ENCODE measurements at regions not wholly inside any gene's neighbourhood (a gene's known extent, or its start where the extent isn't known, plus 50 kb on each side); places are given as distances from the start of the nearest gene placed in this dataset.
"Not testable (repeated sequence)": the region's sequence is repeated elsewhere in the genome, so short reads cannot be mapped to it uniquely, and the experiment has no call there.

GRCh38 chr4:74505355-74505978 is 60.5 kb downstream of the AREG start:
- not testable (repeated sequence) for ATAC-seq (ENCODE audit: insufficient number of reproducible peaks, low FRiP score, low read depth); H3K27ac ChIP-seq; H3K27me3 ChIP-seq (replicated peaks; ENCODE audit: insufficient read depth); H3K36me3 ChIP-seq; H3K9me3 ChIP-seq; DNase-seq (ENCODE audit: low spot score); H3K4me1 ChIP-seq (ENCODE audit: control insufficient read depth in 1 of 2, low read depth in 2 of 2); H3K4me3 ChIP-seq

DNA sequence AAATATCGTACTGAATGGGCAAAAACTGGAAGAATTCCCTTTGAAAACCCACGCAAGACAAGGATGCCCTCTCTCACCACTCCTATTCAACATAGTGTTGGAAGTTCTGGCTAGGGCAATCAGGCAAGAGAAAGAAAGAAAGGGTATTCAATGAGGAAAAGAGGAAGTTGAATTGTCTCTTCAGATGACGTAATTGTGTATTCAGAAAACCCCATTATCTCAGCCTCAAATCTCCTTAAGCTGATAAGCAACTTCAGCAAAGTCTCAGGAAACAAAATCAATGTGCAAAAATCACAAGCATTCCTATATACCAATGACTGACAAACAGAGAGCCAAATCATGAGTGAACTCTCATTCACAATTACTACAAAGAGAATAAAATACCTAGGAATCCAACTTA is 64.4 kb downstream of the AREG start:
- H3K9me3 ChIP-seq; H3K36me3 ChIP-seq; H3K4me3 ChIP-seq; H3K27ac ChIP-seq; ATAC-seq (ENCODE audit: insufficient number of reproducible peaks, low FRiP score, low read depth); DNase-seq (ENCODE audit: low spot score); H3K4me1 ChIP-seq (ENCODE audit: control insufficient read depth in 1 of 2, low read depth in 2 of 2); H3K27me3 ChIP-seq (replicated peaks; ENCODE audit: insufficient read depth): not testable (repeated sequence)

DNA sequence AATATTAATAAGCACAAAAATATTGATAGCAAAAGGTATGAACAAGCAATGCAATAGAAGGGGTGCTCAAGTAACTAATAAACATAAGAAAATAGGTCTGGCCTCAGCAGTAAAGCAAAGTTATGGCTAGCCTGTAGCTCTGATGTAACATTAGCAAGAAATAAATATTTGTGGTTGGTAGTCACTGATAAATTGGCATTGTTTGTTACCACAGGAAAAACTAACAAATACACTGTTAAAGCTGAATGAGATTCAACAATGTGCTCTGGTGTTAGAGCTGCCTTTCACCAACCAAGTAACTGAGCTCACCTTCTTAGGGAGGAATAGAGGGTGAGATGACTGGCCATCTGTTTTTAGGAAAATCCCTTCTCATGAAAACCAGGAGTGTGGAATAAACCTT is 71.4 kb downstream of the AREG start:
- no peak for DNase-seq (ENCODE audit: low spot score)
- Histone ChIP-seq H3K27me3 (replicated peaks; ENCODE audit: insufficient read depth) (no peaks in the 10 kb centered on the region), H3K4me1 (ENCODE audit: control insufficient read depth in 1 of 2, low read depth in 2 of 2) (no peaks in the 10 kb centered on the region), H3K36me3 (no peaks in the 10 kb centered on the region), H3K27ac (no peak overlapping the region), H3K9me3 (no peaks in the 10 kb centered on the region), H3K4me3 (no peak overlapping the region)
- TF ChIP-seq CTCF (IDR thresholded peaks at IDR 0.05): no peak
- no peak for ATAC-seq (ENCODE audit: insufficient number of reproducible peaks, low FRiP score, low read depth)

DNA sequence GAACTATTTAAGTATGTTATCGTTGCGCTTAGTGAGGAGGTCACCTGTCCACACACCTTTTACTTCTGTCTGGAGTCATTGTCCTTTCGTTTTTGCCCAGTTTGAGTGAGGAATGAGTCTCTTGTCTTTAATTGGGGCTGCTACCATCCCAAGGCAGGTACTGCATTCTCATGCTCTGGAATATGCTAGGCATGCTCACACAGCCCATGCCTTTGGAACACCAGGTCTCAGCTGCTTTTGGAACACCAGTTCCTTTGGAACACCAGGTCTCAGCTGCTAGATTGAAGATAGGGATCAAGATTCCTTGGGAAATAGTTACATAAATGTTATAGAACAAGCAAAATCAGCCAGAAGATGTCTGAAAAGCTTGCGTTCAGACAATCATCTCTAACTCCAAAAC is 73.1 kb downstream of the AREG start:
- Histone ChIP-seq H3K4me1 (ENCODE audit: control insufficient read depth in 1 of 2, low read depth in 2 of 2) (no peaks in the 10 kb centered on the region), H3K27ac (no peak overlapping the region), H3K9me3 (no peaks in the 10 kb centered on the region), H3K27me3 (replicated peaks; ENCODE audit: insufficient read depth) (no peaks in the 10 kb centered on the region), H3K4me3 (no peak overlapping the region), H3K36me3 (no peaks in the 10 kb centered on the region)
- no peak for DNase-seq (ENCODE audit: low spot score)
- ATAC-seq (ENCODE audit: insufficient number of reproducible peaks, low FRiP score, low read depth): no peak
- no peak for TF ChIP-seq CTCF (IDR thresholded peaks at IDR 0.05)

- no peak for TF ChIP-seq CTCF (IDR thresholded peaks at IDR 0.05)
Observed at GRCh38 chr4:74522251-74522991, 77.5 kb downstream of the AREG start.

DNA sequence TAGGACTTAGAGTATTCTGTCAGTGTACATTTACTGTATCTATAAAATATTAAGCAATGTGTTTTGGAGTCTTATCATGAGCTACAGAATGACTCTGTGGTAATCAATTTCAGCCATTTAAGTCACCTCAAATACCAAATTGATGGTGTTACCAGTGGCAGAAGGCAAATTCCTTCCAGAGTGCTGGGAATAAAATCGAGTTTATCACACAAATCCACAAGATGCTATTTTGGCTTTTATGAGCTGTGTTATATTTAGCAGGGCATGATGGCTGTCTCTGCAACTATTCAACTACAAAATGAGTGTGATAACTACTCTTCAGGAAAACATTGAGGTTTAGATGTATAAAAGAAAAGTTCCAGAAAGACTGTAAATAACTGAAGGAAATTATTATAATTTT is 78.2 kb downstream of the AREG start:
- ATAC-seq (ENCODE audit: insufficient number of reproducible peaks, low FRiP score, low read depth) (no peak), DNase-seq (ENCODE audit: low spot score) (no peak)
- no peak overlapping the region for H3K27ac ChIP-seq
- no peaks in the 10 kb centered on the region for H3K4me1 ChIP-seq (ENCODE audit: control insufficient read depth in 1 of 2, low read depth in 2 of 2)
- H3K4me3 ChIP-seq: no peak overlapping the region
- H3K9me3 ChIP-seq: no peaks in the 10 kb centered on the region
- H3K27me3 ChIP-seq (replicated peaks; ENCODE audit: insufficient read depth): no peaks in the 10 kb centered on the region
- H3K36me3 ChIP-seq: no peaks in the 10 kb centered on the region
- TF ChIP-seq CTCF (IDR thresholded peaks at IDR 0.05): no peak

More at GRCh38 chr4:74522251-74522991, 77.5 kb downstream of the AREG start:
- DNase-seq (ENCODE audit: low spot score): no peak
- Histone ChIP-seq H3K27ac (no peak overlapping the region), H3K4me3 (no peak overlapping the region), H3K36me3 (no peaks in the 10 kb centered on the region), H3K27me3 (replicated peaks; ENCODE audit: insufficient read depth) (no peaks in the 10 kb centered on the region), H3K4me1 (ENCODE audit: control insufficient read depth in 1 of 2, low read depth in 2 of 2) (no peaks in the 10 kb centered on the region), H3K9me3 (no peaks in the 10 kb centered on the region)
- ATAC-seq (ENCODE audit: insufficient number of reproducible peaks, low FRiP score, low read depth): no peak
